Ascending aorta (tissue), 2 donors: ENCODE measurements at regions not wholly inside any gene's neighbourhood (a gene's known extent, or its start where the extent isn't known, plus 50 kb on each side); places are given as distances from the start of the nearest gene placed in this dataset.
A peak's percentile ranks its signal among the peaks of the same experiment; 100 is the strongest.

Experiments used
- DNase-seq, 2 donors: peaks; one replicate each; pipeline ENCODE4 v3.0.0-alpha.2; 2019; ENCODE audit warnings: low spot score in 2 of 2
- H3K27ac ChIP-seq, 2 donors: fragments of 200-600 bp; sonication (generic); one replicate each; pipeline ENCODE4 v1.5.1; 2016 to 2017; ENCODE audit warnings: mild to moderate bottlenecking in 1 of 2
- H3K27me3 ChIP-seq: fragments of 200-600 bp; sonication (generic); one replicate; pipeline ENCODE4 v1.5.1; 2017
- H3K36me3 ChIP-seq, 2 donors: fragments of 200-600 bp; sonication (generic); one replicate each; pipeline ENCODE4 v1.5.1; 2016
- H3K4me1 ChIP-seq, 2 donors: fragments of 200-600 bp; sonication (generic); one replicate each; pipeline ENCODE4 v1.5.1; 2016 to 2017; ENCODE audit warnings: mild to moderate bottlenecking in 1 of 2
- H3K4me3 ChIP-seq, 2 donors: fragments of 200-600 bp; sonication (generic); one replicate each; pipeline ENCODE4 v1.5.1; 2016 to 2017; ENCODE audit warnings: mild to moderate bottlenecking in 1 of 2
- H3K9me3 ChIP-seq, 2 donors: fragments of 200-600 bp; sonication (generic); one replicate each; pipeline ENCODE4 v1.5.1; 2016
- intact Hi-C: fragments of 100-400 bp; cut with DNase I; formaldehyde crosslinking; loops from one replicate; pipeline ENCODE4 v1.15.1; 2023
- TF ChIP-seq, protein P1 (sequence below), 3 experiments: fragments of 200-600 bp in 2 of 3; fragments of 450-650 bp in 1 of 3; sonication (generic) in 2 of 3; IDR thresholded peaks; one replicate each; pipeline ENCODE4 v1.5.1; 2016 to 2019; ENCODE audit warnings: antibody characterized with exemption in 3 of 3, mild to moderate bottlenecking in 1 of 3, moderate library complexity in 1 of 3

DNA sequence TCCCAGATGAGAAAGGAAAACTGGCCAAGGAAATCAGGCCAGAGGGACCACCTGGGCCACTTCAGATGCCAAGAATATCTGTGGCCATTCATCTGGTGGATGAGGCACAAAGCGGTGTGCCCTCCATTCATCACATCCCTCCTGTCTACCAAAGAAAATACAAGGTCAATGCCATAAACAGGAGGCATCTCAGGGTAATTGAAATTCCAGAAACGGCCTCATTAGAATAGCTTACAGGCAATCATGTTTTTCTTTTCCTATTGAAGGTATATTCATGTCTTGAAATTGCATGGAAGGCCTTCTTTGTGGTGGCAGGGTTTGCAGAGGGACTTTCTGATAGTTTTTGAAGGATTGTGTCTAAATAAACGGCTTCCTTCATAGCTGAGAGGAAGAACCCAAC is 578.3 kb downstream of the HAO1 start:
- H3K4me3 ChIP-seq, result no peak overlapping the region
- H3K9me3 ChIP-seq, result no peaks in the 10 kb centered on the region
- no peaks in the 10 kb centered on the region for H3K27me3 ChIP-seq
- H3K36me3 ChIP-seq, result no peaks in the 10 kb centered on the region
- TF ChIP-seq, protein P1, sequence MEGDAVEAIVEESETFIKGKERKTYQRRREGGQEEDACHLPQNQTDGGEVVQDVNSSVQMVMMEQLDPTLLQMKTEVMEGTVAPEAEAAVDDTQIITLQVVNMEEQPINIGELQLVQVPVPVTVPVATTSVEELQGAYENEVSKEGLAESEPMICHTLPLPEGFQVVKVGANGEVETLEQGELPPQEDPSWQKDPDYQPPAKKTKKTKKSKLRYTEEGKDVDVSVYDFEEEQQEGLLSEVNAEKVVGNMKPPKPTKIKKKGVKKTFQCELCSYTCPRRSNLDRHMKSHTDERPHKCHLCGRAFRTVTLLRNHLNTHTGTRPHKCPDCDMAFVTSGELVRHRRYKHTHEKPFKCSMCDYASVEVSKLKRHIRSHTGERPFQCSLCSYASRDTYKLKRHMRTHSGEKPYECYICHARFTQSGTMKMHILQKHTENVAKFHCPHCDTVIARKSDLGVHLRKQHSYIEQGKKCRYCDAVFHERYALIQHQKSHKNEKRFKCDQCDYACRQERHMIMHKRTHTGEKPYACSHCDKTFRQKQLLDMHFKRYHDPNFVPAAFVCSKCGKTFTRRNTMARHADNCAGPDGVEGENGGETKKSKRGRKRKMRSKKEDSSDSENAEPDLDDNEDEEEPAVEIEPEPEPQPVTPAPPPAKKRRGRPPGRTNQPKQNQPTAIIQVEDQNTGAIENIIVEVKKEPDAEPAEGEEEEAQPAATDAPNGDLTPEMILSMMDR (IDR thresholded peaks at IDR 0.05), result no peak
- H3K4me1 ChIP-seq, result no peaks in the 10 kb centered on the region
- intact Hi-C loops, result no loop called here
- no peak overlapping the region for H3K27ac ChIP-seq
- DNase-seq, result no peak

DNA sequence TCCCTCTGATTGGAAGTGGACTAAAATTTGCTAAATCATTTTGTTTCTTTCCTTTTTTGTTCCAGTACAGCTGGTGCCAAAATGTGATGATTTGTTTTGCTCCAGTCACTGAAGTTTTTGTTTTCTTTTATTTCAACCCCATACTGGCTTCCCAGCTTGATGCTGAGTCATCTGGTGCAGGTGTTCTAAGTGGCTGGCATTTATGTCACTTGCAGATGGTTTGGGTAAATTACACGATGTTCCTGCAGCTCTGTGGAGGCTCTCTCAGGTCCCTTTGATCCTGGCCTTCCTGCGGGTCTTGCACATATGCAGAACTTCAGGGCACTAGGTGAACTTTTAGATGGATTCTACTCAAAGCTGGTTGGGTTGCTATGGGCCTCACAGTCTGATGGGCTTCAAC is 577.7 kb downstream of the HAO1 start:
- intact Hi-C loops, result no loop called here
- H3K4me3 ChIP-seq, result no peak overlapping the region
- no peaks in the 10 kb centered on the region for H3K4me1 ChIP-seq
- no peak for DNase-seq
- no peaks in the 10 kb centered on the region for H3K27me3 ChIP-seq
- TF ChIP-seq, protein P1 (IDR thresholded peaks at IDR 0.05), result no peak
- H3K27ac ChIP-seq, result no peak overlapping the region
- no peaks in the 10 kb centered on the region for H3K9me3 ChIP-seq
- no peaks in the 10 kb centered on the region for H3K36me3 ChIP-seq

DNA sequence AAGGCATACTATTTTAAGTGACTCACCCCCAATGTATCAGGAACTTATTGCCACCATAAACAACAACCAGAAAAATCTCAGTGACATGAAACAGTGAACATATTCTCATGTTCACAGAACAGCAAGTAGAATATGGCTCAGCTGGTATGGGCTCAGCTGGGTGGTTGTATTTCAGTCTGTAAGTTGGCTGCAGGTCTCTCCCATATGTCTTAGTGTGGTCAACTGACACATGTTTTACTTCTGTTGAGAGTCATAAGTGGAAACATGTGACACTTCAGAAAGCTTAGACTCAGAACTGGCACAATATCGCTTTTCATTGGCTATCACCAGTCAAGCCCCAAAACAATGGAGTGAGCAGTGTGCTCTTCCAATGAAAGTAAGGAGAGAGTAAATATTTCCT is 574.1 kb downstream of the HAO1 start:
- H3K27me3 ChIP-seq, result no peaks in the 10 kb centered on the region
- no peak overlapping the region for H3K4me3 ChIP-seq
- no peak overlapping the region for H3K27ac ChIP-seq
- no peak for DNase-seq
- intact Hi-C loops, result no loop called here
- TF ChIP-seq, protein P1 (IDR thresholded peaks at IDR 0.05), result no peak
- no peaks in the 10 kb centered on the region for H3K9me3 ChIP-seq
- H3K36me3 ChIP-seq, result no peaks in the 10 kb centered on the region
- no peaks in the 10 kb centered on the region for H3K4me1 ChIP-seq

DNA sequence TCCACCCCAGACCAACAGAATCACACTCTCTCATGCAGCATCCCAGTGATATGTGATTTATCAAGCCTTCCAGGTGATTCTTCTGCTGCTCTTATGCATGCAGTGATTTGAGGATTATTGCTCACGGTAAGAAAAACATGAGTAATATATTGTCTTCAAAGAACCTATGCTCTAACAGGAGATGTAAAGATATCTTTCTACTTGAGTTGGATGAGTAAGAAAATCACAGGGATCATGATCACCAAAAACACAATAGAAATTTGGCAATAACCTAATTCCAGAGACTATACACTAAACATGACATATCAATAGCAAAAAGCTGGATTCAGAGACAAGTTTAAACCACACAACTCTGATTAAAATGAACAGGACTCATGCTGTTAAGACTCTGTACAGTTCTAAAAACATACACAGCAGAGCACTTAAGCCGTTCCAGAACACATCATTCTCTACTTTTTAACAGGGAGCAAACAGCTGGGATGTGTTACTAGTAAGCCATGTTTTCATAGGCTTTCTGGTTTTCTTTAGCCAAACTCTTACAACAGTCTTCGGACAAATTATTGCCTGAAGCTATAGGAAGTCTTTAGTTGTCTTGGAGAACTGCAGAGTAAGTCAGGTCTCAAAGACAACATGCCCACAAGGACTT is 568.6 kb downstream of the HAO1 start:
- no peak overlapping the region for H3K27ac ChIP-seq
- intact Hi-C loops, result no loop called here
- no peaks in the 10 kb centered on the region for H3K36me3 ChIP-seq
- H3K9me3 ChIP-seq, result no peaks in the 10 kb centered on the region
- DNase-seq, result no peak
- no peaks in the 10 kb centered on the region for H3K4me1 ChIP-seq
- TF ChIP-seq, protein P1 (IDR thresholded peaks at IDR 0.05), result no peak
- no peaks in the 10 kb centered on the region for H3K27me3 ChIP-seq
- no peak overlapping the region for H3K4me3 ChIP-seq

DNA sequence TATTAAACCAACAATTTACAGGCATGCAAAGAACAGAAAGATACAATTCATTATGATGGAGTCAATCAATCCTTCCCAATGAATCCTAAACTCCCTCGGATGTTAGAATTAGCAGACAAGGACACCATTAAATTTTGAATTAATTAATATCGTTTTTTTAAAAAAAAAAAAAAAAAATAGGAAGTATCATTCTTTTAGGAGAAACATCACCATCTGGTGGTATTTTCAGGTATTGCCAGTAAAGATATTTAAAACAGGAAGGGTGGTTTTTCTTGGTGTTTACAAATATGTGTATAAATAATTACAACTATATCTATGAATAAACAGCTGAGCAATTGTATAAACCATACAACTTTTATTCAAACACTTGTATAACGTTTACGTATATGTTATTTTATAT is 564.4 kb downstream of the HAO1 start:
- intact Hi-C loops, result no loop called here
- DNase-seq, result no peak
- no peaks in the 10 kb centered on the region for H3K9me3 ChIP-seq
- H3K27ac ChIP-seq, result no peak overlapping the region
- no peak overlapping the region for H3K4me3 ChIP-seq
- no peaks in the 10 kb centered on the region for H3K4me1 ChIP-seq
- TF ChIP-seq, protein P1 (IDR thresholded peaks at IDR 0.05), result peak in 1 of 3 experiments; percentile 18
- no peaks in the 10 kb centered on the region for H3K36me3 ChIP-seq
- no peaks in the 10 kb centered on the region for H3K27me3 ChIP-seq
